PC-9 (cell line): ENCODE measurements at regions not wholly inside any gene's neighbourhood (a gene's known extent, or its start where the extent isn't known, plus 50 kb on each side); places are given as distances from the start of the nearest gene placed in this dataset.

Experiments used
- BruUV-seq: library from RNA; stranded (reverse); fragments of 400-500 nt; replicated peaks from 2 replicates; lab custom pipeline; 2021; lab: Mats Ljungman, UMichigan
- CTCF ChIA-PET: fragments of 300-600 bp; sonication (Branson Sonifier 250); formaldehyde crosslinking; loops from one replicate; lab custom pipeline; 2022; ENCODE audit warnings: antibody characterized with exemption; lab: Charles Lee
- POLR2A ChIA-PET: fragments of 300-600 bp; sonication (Branson Sonifier 250); formaldehyde crosslinking; loops from one replicate; lab custom pipeline; 2022; ENCODE audit warnings: antibody characterized with exemption; ENCODE audit not compliant: unreplicated experiment; lab: Charles Lee
- DNase-seq, 2 experiments: peaks; one replicate each; pipeline versions ENCODE4 v3.0.0 to v3.0.0-alpha.2; 2015 to 2022; ENCODE audit warnings: mixed read lengths in 1 of 2
- H2AFZ ChIP-seq: fragments of 200-600 bp; sonication (generic); 2 replicates; pipeline ENCODE4 v1.8.1; 2017; ENCODE audit warnings: antibody characterized with exemption
- H3F3A ChIP-seq: fragments of 200-600 bp; sonication (generic); 2 replicates; pipeline ENCODE4 v1.8.1; 2017; ENCODE audit warnings: antibody characterized with exemption, mild to moderate bottlenecking, low read depth; ENCODE audit not compliant: insufficient read depth
- H3K27ac ChIP-seq: fragments of 200-600 bp; sonication (generic); 2 replicates; pipeline ENCODE4 v1.6.1; 2016; ENCODE audit warnings: mixed run types
- H3K27me3 ChIP-seq: fragments of 200-600 bp; sonication (generic); 2 replicates; pipeline ENCODE4 v1.6.1; 2016; ENCODE audit warnings: low read depth, mixed run types; ENCODE audit not compliant: insufficient read depth
- H3K36me3 ChIP-seq: fragments of 200-600 bp; sonication (generic); 2 replicates; pipeline ENCODE4 v1.6.1; 2016; ENCODE audit warnings: low read depth, mixed run types
- H3K4me1 ChIP-seq: fragments of 200-600 bp; sonication (generic); replicated peaks from 2 replicates; pipeline ENCODE4 v1.6.1; 2016; ENCODE audit warnings: mixed run types; ENCODE audit not compliant: insufficient read depth
- H3K4me2 ChIP-seq: fragments of 200-600 bp; sonication (generic); 2 replicates; pipeline ENCODE4 v1.6.1; 2017; ENCODE audit warnings: mixed run types
- H3K4me3 ChIP-seq: fragments of 200-600 bp; sonication (generic); 2 replicates; pipeline ENCODE4 v1.6.1; 2016; ENCODE audit warnings: mixed run types
- H3K79me2 ChIP-seq: fragments of 200-600 bp; sonication (generic); 2 replicates; pipeline ENCODE4 v1.6.1; 2017; ENCODE audit warnings: low read depth, mixed run types
- H3K9me2 ChIP-seq: fragments of 200-600 bp; sonication (generic); 2 replicates; pipeline ENCODE4 v1.8.1; 2017; ENCODE audit warnings: mild to moderate bottlenecking; ENCODE audit not compliant: insufficient read depth
- H3K9me3 ChIP-seq: fragments of 200-600 bp; sonication (generic); 2 replicates; pipeline ENCODE4 v1.8.1; 2016; ENCODE audit warnings: low read depth; ENCODE audit not compliant: insufficient read depth
- H4K20me1 ChIP-seq: fragments of 200-600 bp; sonication (generic); 2 replicates; pipeline ENCODE4 v1.8.1; 2017; ENCODE audit not compliant: insufficient read depth
- CTCF ChIP-seq: fragments of 200-600 bp; sonication (generic); conservative IDR thresholded peaks from 2 replicates; pipeline ENCODE4 v1.6.1; 2017; ENCODE audit warnings: mixed run types, antibody characterized with exemption, mild to moderate bottlenecking, moderate library complexity
- EZH2 ChIP-seq: fragments of 200-600 bp; sonication (generic); IDR thresholded peaks from 2 replicates; pipeline ENCODE4 v1.8.0; 2017; ENCODE audit warnings: antibody characterized with exemption, low read depth
- intact Hi-C: fragments of 100-400 bp; cut with micrococcal nuclease; formaldehyde crosslinking; loops from one replicate; pipeline ENCODE4 v1.10.0; 2022; ENCODE audit not compliant: unreplicated experiment

DNA sequence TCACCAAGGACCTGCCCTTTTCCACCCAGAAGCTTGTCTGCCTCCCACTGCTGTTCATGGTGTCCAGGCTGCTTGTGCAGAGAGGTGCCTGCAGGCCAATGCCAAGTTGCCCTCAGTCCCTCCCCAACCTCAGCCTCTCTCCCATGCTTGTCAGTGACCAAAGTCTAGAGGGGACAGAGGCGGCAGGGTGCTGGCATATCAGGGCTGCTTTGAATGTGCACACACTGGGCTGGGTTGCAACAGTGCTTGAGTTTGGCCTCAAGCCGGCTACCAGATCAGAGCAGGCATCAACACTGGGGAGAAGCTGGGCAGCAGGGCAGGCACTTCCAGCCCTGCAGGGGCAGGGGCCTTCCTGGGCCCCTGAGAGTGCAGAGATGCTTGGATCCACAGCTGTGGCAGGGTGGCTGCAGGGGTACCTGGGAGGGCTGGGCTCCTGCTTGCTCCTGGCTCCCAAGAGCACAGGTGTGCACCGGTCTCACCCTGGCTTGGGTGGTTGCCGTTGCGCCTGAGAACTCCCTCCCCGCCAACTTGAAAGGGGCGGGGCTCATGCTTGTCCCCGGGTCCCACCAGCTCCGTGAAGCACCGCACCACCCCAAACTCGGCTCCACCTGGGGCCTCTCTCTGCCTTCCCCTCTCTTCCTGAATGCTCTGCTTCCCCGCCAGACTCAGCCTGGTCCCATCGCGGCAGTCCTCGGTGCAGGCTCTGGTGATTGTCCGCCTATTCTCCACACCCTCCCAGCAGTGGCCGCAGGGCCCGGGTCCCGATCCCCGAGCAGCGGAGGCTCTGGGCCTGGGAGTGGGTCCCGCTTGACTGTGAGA, 1681.9 kb upstream of the ADGRL3 start:
- BruUV-seq, result no TSS peak
- H3K9me3 ChIP-seq, result no peaks in the 10 kb centered on the region
- H3K4me1 ChIP-seq, result no peaks in the 10 kb centered on the region
- CTCF ChIA-PET, result no interaction called here
- H3K79me2 ChIP-seq, result no peaks in the 10 kb centered on the region
- no peak overlapping the region for H2AFZ ChIP-seq
- no peak overlapping the region for H3K4me2 ChIP-seq
- POLR2A ChIA-PET, result no interaction called here
- H3F3A ChIP-seq, result no peaks in the 10 kb centered on the region
- no peak overlapping the region for H3K27ac ChIP-seq
- H3K36me3 ChIP-seq, result no peaks in the 10 kb centered on the region
- H3K4me3 ChIP-seq, result no peak overlapping the region
- DNase-seq, result no peak
- no peaks in the 10 kb centered on the region for H3K9me2 ChIP-seq
- TF ChIP-seq EZH2, result no peak
- TF ChIP-seq CTCF, result no peak
- intact Hi-C loops, result no loop called here
- no peaks in the 10 kb centered on the region for H4K20me1 ChIP-seq
- H3K27me3 ChIP-seq, result no peaks in the 10 kb centered on the region

DNA sequence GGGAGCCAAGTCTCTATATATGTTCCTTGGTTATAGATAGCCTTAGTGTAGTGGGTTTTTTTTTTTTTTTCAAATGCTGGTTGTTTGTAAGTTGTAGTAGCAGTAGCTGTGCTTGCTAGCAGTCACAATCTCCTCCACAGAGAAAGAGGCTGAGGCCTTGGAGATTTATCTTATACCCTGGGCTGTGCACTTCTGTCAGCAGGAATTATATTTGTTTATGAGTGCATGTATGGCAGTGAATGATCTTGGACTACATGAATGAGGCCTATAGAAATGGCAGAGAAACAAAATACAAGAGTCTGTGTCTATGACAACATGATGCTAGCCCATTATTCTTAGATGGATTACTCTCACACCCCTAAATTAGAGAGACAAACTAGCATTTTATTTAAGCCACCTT, 1674.2 kb upstream of the ADGRL3 start:
- no peaks in the 10 kb centered on the region for H3K9me2 ChIP-seq
- H3K36me3 ChIP-seq, result no peaks in the 10 kb centered on the region
- H3K4me1 ChIP-seq, result no peaks in the 10 kb centered on the region
- no peak for DNase-seq
- H3K79me2 ChIP-seq, result no peaks in the 10 kb centered on the region
- no peak overlapping the region for H3K4me3 ChIP-seq
- no peak overlapping the region for H3K27ac ChIP-seq
- H3F3A ChIP-seq, result no peaks in the 10 kb centered on the region
- no peaks in the 10 kb centered on the region for H3K9me3 ChIP-seq
- BruUV-seq, result no TSS peak
- POLR2A ChIA-PET, result no interaction called here
- CTCF ChIA-PET, result no interaction called here
- H2AFZ ChIP-seq, result no peak overlapping the region
- TF ChIP-seq EZH2 (no peak), CTCF (no peak)
- H3K27me3 ChIP-seq, result no peaks in the 10 kb centered on the region
- intact Hi-C loops, result no loop called here
- no peaks in the 10 kb centered on the region for H4K20me1 ChIP-seq
- no peak overlapping the region for H3K4me2 ChIP-seq

GRCh38 chr4:59535541-59535940, 1664.6 kb upstream of the ADGRL3 start:
- H3K27me3 ChIP-seq, result no peaks in the 10 kb centered on the region
- H3K27ac ChIP-seq, result no peak overlapping the region
- no peak overlapping the region for H3K4me3 ChIP-seq
- H3F3A ChIP-seq, result no peaks in the 10 kb centered on the region
- TF ChIP-seq EZH2, result no peak
- no peak for TF ChIP-seq CTCF
- no peak overlapping the region for H2AFZ ChIP-seq
- no peaks in the 10 kb centered on the region for H3K9me2 ChIP-seq
- POLR2A ChIA-PET, result no interaction called here
- no peaks in the 10 kb centered on the region for H3K79me2 ChIP-seq
- H4K20me1 ChIP-seq, result no peaks in the 10 kb centered on the region
- BruUV-seq, result no TSS peak
- no peaks in the 10 kb centered on the region for H3K9me3 ChIP-seq
- no peaks in the 10 kb centered on the region for H3K36me3 ChIP-seq
- H3K4me1 ChIP-seq, result no peaks in the 10 kb centered on the region
- H3K4me2 ChIP-seq, result no peak overlapping the region
- no peak for DNase-seq
- intact Hi-C loops, result no loop called here
- CTCF ChIA-PET, result no interaction called here
